Activated CD4-positive, alpha-beta T cell treated with anti-CD3 and anti-CD28 coated beads for 1 hour (primary cell): ENCODE measurements at regions not wholly inside any gene's neighbourhood (a gene's known extent, or its start where the extent isn't known, plus 50 kb on each side); places are given as distances from the start of the nearest gene placed in this dataset.

Source experiments
- DNase-seq: peaks from one replicate; pipeline ENCODE4 v3.0.0-alpha.2; 2020

DNA sequence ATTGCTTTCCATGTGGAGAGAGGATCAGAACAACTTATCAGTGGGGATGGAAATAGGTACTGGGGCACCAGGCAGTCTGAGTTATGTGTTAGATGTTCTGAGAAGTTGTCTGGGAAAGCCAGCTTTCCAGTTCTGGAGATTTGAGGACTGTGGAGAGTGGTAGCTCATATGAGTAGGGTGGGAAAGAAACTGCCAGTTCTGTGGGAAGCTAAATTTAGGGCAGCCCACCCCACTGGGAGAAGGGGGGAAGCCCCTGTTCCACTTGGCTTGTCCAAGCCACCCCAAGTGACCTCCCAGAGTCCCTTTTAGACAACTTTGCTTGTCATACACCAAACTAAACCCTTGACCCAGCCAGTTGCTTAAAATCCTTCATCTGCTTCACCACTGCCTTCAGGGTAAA, 189.5 kb downstream of the REEP3 start:
- DNase-seq: no peak

DNA sequence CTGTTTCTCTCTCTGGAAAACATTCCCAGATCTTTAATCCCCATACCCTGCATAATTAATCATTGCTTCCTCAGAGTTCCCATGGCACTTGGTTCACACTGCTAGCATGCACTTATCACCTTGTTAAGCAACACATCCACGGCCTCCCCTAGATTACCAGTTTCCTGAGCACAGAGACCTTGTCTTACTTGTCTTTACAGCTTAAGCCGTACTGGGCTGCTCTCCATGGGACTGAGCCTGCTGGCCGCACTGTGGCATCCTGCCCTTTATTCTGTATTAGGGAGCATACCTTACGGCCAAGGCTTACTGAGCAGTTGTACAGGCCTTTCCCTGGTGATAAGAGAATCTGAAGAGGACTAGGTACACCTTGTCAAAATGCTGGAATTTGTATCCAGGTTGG, 190.2 kb downstream of the REEP3 start:
- DNase-seq: no peak

DNA sequence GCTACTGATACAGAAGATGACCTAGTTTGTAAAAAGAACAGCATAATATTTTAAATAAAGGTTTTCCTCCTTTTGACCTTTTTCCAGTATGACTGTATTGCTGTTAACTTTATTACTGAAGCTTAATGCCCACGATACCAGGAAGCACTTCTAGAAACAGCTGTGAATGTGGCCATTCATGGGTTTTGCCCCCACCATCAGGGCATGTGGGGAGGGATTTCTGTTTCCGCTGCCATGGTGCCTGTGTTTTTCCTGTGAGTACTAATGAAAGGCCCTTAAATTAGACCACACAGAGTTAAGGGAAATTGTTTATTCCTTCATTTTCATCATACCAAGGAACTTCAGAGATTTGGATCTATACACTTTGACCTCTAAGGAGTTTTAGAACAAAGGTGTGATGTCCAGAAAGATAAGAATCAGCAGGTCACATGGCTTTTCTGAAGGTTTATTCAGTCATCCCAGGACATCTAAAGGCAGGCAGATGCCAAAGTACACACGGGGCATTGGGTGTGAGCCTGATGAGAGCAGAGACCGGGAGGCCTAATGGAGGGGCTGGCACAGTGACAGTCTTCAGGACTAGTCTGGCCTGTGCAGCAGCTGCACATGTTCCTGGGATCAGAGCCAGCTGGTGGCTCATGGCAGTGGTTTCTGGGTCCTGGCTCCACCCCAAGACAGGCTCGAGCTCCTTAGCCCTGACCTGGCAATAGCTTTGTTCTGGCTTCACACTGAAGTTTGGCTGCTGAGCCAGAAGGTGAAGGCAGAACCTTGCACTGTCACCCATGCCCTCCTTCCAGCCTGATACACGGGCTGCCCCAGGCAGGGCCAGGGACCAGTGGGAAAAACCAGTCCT, 190.9 kb downstream of the REEP3 start:
- no peak for DNase-seq

DNA sequence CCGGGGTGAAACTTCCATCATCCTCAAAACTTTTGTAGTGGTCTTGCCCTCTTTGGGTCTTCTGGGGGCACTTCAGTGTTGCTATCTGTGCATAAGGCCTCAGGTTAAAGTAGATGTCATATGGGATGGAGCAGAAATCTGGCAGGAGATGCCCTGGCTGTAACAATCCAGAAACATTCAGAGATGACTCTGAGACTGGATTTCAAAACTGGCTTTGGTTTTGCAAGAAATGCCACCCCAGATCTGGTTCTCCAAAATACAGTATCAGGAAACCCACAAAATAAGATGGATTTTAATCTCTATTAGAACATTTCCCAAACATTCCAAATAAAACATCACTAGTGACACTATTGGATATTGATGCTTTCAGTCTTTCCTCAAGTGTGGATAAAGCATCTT, 191.5 kb downstream of the REEP3 start:
- DNase-seq: no peak

DNA sequence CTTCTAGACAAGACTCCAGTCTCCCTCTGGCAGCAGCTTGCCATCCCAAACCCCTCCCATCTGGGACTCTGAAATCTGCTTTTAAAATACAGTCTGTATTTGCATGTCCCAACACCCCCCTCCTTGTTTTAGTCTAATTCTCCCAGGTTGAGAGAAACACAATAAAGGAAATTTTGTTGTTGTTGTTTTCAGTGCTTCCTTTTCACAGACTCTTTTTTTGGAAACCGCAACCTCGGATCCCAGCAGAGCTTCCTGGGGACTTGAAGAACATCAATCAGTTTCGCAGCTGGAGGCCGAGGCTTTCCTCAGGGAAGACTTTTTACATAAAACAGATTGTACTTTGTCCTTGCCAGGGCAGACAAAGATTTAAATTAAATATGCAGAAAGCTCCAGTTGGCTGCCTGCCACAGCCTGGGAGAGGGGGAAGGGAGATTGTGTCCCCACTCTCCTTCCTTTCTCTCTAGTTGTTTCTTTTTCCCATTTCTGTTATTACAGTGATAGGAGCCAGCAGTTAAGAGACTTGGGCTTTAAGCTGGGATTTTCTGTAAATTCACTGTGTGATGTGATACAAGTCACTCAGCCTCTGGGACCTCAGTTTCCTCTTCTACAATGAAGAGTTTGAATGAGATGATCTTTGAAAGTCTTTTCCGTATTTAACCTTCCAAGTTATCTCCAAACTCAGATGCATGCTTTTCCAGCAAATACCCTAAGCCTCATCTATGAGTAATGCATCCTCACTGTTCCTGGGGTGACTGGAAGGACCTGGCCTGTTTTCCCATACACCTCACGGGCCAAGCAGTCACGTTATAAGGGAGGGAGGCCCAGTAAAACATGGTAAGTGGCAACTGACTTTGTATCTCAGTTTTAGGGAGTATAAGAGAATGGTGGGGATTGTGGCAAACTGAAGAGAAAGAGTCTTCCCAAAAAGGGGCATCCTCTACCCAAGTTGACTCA, 192.3 kb downstream of the REEP3 start:
- no peak for DNase-seq

DNA sequence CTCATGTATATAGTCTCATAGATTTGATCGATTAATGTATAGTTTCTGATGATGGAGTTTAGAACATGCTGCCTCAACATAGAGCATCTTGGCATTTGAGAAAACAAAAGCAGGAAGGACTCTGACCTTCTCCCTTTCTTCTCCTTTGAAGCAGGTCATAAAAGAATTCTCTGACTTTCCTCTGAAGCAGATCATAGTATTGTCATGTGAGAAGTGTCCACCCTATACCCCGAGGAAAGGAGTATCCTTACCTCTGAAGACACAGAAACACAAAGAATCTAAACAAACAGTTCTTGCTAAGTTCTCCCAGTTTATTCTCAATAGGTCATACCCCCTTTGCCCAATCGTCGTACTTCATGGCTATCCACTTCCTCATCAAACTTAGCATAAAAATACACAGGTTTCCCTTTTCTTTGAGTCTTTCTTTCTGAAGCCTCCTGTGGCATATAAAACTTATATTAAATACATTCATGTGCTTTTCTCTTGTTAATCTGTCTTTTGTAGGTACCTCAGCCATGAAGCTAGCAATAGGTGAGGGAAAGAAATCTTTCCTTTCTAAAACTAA, 194.9 kb downstream of the REEP3 start:
- DNase-seq: no peak

DNA sequence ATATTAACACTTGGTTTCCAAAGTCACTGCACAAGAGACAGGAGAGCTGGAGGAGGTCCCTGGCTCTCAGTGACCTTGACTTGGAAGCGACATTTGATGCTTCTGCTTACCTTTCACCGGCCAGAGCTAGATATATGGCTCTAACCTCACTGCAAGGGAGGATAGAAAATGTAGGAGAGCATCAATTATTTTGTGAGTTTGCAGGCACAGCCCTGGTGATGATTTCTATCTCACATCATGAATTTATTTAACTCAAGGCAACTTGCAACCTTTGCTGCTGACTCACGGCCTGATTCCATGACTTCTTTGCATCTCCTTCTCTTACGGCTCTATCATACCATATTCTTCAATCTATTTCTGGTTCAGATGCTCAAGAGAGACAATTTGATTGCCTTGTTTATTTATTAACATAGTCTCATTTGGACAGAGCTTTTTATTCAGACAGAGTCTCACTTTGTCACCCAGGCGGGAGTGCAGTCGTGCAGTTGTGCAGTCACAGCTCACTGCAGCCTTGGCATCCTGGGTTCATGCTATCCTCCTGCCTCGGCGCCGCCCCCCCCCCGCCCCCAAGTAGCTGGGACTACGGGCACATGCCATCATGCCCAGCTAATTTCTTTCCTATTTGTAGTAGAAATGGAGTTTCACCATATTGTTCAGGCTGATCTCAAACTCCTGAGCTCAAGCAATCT, 196.0 kb downstream of the REEP3 start:
- no peak for DNase-seq

DNA sequence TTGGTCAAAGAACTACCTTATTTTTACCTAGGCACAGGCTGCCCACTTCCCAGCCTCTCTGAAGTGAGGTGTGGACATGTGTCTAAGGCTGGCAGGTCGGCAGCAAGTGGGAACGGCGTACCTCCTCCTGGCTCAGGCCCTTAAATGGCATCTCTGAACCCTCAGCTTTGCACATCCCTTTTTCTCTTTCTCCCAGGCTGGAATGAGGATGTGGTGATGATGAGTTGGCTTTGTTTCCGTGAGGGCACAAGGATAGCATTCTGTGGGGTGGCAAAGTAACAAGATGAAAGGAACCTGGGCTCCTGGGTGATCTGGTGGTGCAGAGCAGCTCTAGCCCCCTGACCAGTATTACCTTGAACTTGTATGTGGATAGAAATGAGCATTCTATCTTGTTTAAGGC, 196.8 kb downstream of the REEP3 start:
- DNase-seq: no peak

DNA sequence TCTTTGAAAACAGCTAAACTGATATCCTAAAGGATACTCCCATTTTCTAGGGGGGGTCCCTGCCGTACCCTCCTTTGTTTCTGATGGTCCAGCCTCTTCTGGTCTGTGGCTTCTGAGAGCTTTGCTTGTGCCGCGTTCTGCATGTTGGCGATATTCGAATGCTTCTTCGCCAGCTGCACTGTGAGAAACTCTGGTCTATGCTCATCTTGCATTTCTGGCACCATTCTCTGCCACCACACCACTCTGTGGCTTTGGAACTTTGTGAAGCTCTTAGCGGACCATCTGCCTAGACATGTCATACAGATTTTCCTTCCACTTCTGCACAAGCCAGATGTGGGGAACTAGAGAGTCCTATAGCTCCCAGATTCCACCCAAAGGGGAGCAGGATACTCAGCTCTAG, 197.2 kb downstream of the REEP3 start:
- no peak for DNase-seq

DNA sequence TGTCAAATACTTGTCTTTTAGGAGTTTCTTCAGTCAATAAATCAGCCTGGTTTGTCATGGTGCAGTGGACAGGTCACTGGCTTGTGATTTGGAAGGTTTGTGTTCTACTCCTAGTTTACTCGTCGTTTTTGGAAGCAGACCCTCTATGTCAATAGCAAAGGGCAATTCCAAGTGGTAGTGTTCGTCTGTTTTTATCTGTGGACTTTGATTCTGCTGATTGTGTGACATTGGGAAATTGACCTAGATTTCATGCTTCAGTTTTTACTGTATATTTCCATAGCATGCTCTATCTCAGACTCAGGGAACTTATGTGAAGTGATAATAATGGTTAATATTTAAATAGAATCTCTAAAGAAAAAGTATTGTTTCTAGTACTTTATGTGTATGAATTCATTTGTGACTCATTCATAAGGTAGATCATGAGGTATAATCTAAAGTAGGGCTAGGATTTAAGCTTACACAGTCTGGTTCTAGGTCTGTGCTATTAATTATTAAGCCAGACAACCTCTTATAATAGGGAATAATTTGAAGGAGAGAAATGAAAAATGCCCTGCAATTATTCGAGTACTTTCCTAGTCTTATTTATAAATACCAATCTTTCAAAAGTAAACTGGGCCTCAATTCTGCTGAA, 198.1 kb downstream of the REEP3 start:
- DNase-seq: no peak

DNA sequence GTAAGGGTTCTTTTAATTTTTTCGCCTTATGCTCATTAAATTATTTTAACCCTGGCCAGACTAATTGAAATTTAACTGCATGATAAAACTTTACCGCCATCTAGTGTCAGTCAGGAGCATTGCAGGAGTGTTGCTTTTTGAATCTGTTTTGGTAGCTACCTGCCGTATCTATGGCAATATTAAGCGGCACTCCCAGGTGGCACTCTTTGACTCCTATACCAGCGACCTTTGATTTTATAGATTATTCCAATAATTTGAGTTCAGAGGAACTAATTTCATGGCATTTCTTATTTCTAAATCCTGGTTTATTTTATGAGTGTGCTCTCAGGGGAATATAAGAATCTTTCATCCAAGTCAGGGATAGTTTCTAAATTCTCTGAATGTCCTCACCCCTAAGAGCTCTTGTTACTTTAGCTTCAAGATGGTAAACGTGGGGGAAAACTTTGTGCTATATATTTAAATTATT, 198.9 kb downstream of the REEP3 start:
- DNase-seq: no peak

DNA sequence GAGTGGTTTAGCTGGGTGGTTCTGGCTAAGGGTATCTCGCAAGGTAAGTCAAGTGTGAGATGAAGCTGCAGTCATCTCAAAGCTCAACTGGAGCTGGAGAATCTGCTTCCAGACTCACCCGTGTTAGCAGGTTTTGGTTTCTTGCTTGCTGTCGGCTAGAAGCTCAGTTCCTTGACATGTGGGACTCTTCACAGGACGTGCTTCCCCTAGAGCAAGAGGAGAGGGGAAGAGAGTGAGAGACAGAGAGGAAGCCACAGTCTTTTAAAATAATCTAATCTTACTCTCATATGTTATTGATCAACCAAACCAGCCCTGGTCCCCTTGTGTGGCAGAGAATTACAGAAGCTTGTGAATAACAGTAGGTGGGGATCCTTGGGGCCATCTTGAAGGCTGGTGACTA, 199.5 kb downstream of the REEP3 start:
- no peak for DNase-seq

DNA sequence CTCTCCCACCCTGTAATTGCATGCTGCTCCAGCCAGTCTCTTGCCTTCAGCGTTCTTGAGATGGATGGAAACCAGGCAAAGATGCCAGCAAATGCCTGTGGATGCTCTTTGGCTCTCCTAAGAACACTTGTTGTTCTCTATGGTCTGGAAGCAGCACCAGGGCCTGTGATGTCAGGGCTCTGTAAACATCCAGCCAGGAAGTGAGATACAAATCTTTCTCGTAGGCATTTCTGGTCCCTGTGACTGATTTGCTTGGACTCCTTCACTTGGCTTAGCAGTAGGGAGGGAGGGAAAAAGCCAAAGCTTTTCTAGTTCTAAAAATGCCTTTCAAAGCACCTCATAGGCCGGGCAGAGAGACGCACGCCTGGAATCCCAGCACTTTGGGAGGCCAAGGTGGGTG, 201.3 kb downstream of the REEP3 start:
- DNase-seq: no peak

DNA sequence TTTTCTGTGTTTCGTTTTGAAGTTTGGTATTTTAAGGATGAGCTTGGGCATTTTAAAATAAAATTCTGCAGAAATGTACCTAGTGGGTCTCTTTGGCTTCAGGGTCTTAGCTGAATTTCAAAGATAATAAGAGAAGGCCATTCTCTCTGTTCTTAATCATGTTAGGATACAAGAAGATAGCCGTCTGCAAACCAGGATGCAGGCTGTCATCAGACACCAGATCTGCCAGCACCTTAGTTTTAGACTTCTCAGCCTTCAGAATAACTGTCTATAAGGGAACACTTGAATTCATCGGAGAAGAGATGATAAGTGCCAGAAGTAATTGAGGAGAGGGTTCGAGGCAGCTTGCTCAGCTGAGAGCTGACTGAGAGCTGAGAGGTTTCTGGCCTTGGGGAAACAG, 202.1 kb downstream of the REEP3 start:
- DNase-seq: no peak

DNA sequence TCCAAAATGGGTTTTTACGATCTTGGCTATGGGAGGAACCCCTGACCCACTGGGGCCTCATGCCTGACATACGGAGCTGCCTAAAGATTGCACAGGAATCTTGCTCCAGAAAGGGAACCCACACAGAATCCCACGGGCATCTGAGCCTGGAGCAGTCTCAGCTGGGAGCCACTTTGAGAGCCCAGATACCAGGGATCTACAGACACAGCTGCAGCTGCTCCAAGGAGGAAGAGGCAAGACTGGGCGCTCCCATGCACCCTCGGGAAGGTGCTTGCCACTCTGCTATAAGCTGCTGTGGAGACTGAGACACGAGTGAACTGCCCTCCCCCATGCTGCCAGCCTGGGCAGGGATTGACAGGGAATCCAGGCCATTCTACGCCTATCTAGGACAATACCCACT, 202.5 kb downstream of the REEP3 start:
- DNase-seq: no peak

DNA sequence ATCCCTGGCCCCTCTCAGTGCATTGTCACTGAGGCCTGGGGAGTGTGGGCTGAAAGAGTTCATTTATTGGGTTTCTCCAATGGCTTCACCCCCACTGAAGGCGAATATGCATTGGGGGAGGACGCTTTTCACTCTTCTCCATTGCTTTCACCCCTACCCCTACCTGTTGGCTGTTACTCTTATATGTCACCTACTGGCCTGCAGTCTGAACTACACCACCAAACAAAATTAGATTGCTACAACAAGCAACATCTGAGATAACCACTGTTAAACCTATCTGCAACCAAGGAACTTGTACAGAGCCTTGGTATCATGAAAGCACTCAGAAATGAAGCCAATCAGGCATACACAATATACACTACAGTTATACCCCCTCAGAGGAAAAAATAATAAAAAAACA, 203.7 kb downstream of the REEP3 start:
- no peak for DNase-seq

DNA sequence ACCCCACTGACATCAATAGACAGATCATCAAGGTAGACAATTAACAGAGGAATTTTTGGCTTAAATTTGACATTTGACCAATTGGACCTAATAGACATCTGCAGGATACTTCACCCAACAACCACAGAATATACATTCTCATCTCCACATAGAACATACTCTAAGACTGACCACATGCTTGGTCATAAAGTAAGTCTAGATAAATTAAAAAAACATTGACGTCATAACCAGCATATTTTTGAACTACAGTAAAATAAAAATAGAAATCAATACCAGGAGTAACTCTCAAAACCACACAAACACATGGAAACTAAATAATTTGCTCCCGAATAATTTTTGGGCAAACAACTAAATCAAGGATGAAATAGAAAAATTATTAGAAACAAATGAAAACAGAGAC, 205.7 kb downstream of the REEP3 start:
- no peak for DNase-seq

DNA sequence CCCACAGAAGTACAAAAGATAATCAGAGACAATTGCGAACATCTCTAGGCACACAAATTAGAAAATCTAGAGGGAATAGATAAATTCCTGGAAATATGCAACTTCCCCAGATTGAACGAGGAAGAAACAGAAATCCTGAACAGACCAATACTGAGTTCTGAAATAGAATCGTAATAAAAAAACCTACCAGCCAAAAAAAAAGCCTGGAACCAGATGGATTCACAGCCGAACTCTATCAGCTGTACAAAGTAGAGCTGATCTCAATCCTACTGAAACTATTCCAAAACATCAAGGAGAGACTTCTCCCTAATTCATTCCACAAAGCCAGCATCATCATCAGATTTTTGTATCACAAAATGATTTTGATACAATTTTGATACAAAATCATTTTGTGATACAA, 206.4 kb downstream of the REEP3 start:
- no peak for DNase-seq

DNA sequence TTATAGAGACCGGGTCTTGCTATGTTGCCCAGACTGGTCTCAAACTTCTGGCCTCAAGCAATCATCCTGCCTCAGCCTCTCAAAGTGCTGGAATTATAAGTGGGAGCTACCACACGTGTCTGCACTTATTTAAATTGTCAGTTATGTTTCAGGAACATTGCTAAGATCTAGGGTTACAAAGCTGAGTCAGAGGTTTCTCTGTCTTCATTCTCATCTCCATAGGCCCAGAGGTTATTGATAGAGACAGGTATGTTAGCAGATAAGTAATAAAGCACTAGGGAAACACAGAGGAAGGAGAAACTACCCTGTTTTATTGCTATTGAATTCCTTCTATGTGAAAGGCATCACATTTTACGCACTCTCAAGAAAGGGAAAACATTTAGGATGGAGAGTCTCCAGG, 214.1 kb downstream of the REEP3 start:
- no peak for DNase-seq

DNA sequence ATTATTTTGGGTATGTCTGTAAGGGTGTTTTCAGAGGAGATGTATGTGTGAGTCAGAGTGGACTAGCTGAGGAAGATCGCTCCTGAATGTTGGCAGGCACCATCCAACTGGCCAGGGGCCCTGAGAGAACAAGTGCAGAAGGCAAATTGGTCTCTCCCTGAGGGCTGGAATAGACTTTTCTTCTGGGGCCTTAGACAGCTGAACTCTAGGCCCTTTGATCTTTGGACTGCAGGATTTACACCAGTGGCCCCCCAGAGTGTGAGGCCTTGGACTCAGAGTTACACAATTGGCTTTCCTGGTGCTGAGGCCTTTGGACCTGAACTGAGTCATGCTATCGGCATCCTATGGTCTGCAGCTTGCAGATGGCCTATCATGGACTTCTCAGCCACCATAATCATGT, 217.2 kb downstream of the REEP3 start:
- DNase-seq: no peak

DNA sequence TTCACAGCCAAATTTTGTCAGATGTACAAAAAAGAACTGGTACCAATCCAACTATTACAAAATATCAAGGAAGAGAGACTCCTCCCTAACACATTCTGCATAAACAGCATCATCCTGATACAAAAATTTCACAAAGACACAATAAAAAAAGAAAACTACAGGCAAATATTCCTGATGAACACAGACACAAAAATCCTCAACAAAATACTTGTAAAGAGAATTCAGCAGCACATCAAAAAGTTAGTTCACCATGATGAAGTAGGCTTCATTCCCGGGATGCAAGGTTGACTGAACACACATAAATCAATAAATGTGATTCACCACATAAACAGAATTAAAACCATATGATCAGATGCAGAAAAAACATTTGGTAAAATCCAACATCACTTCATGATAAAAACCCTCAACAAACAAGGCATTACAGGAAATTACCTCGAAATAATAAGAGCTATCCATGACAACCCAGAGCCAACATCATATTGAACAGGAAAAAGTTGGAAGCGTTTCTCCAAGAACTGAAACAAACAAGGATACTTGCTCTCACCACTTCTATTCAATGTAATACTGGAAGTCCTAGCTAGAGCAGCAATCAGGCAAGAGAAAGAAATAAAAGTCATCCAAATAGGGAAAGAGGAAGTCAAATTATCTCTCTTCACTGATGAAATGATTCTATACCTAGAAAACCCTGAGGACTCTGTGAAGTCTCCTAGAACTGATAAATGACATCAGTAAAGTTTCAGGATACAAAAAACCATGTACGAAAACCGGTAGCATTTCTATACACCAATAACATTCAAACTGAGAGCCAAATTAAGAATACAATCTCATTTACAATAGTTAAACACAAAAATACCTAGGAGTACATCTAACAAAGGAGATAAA, 223.1 kb downstream of the REEP3 start:
- no peak for DNase-seq

DNA sequence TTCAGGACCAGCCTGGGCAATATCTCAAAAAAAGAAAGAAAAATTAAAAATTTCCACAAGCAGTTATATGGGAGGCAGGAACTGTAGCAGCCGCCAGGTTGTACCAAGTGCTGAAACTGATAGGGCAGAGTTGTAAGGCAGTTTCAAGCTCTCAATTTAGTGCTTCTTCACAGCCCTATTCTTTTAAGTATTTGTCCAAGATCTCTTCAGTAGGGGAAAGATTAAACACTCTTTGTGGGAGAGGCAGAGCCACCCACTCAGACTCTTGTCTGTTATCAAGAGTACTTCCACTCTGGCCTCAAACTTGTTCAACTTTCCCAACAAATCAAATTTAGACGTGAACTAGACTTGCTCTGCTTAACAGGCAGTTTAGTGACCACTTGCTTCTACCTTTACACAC, 228.7 kb downstream of the REEP3 start:
- DNase-seq: no peak
